ENCODE measurements at regions not wholly inside any gene's neighbourhood (a gene's known extent, or its start where the extent isn't known, plus 50 kb on each side); places are given as distances from the start of the nearest gene placed in this dataset.

DNA sequence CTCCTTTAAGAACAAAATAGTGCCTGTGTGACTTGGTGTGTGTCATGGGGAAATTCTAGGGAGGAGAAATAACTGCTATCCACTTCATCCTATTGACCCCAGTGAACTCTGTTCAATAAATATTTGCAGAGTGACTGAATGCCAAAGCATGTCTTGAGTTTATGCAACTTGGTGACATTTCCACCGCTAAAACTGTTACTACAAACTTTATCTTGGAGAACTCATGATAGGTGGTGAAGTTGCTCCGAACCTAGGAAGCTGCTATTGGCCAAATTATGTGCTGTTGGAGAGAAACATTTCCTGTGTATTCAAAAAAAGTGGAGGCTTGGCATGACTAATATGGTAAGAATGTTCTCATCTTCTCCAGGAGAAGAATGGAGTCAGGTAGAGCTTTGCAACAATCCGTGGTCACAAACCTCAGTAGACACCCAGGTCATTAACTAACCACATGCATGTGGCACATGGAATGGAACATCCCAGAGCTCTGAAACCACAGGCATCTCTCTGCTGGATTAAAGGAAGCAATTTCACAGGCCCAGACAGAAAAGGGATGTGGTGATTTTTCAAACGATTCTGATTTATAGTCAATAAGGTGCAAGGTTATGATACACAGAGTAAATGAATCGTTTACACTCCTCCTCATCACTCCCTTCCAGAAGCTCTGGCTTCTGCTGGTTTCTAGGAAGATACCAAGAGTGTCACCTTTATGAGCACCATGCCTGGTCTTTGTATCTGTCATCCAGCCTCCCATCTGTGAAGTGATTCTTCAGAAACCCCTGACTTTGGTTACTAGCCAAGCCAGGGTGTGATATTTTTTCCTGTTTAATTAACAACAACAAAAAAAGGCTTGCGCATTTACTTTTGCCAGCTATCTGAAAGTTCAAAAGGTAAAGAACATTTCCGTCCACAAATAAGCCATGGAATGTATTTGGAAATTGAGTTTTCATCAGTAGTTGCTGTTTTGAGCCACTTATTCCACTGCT lies 361.1 kb downstream of the TGFB2 start:
- intact Hi-C loops (cut with micrococcal nuclease): no loop called here

DNA sequence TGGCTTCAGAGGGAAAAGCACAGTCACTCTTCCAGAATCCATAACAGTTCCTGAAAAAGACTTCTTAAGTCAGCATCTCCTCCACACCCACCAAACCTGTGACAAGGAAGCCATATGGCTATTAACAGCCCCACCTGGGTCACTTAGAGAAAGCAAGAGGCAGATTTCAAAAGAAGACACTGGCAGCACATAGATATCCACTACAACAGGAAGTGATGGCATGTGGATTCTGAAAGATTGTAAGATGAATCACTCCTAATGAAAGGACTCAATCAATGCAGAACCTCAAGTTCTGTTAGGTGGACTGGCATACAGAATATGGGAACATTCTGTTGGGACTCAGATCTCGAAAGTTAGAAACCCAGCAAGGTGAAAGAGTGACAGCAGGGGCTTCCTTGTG lies 365.9 kb downstream of the TGFB2 start:
- intact Hi-C loops (cut with micrococcal nuclease): loop anchor here (10.0 kb wide), 1 partner anchor 56 kb away; no protein-coding TSS in a partner anchor

DNA sequence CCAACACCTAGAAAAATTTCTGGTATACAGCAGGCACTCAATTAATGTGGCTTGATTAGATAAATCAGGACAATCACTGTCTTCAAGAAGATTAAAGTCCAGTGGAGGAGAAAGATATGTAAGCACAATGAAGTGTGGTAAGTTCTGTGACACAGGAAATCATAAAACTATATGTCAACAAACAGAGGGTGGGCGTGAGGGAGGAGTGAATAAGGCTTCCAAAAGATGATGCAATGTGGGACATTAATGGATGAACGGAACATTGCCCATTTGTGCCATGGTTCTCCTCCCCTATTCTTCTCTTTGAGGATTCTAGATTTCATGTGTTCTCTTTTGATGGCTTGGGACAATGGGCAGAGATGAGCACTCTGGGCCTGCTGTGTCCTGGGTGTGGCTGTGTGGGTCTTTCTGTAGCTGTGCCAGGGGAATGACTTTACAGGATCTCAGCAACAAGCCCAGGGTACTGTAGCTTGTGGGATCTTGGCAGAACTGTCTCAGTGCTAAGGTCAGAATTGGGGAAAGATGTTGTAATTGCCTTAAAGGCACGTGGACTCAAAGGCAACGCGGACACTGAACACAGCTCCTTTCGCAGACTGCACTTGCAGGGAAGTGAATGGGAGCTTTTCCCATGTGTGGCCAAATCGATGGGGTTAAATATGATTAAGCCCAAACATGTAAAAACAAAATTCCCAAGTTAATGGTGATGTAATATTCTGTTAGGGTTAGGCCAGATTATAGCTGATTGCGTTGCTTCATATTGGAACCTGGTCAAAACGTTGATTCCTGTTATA lies 366.9 kb downstream of the TGFB2 start:
- intact Hi-C loops (cut with micrococcal nuclease): loop anchor here (10.0 kb wide), 1 partner anchor 57 kb away; no protein-coding TSS in a partner anchor

DNA sequence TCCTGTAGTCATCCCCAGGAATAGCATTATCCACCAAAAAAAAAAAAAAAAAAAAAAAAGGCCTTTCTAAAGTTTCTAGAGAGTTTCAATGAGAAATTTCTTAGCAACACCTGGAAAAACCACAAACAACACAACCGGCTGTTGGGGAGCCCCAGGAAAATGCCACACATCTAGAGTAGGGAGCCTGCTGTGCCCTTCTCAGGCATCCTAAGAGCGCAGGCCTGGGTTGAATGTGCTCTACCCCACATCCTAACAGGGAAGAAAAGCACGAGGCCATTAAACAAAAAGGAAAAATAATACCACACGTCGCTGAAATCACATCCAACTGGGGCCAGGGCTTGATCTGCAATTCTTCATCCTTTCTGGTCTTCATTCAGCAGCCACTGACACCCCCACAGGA lies 367.5 kb downstream of the TGFB2 start:
- intact Hi-C loops (cut with micrococcal nuclease): loop anchor here (10.0 kb wide), 1 partner anchor 58 kb away; no protein-coding TSS in a partner anchor

DNA sequence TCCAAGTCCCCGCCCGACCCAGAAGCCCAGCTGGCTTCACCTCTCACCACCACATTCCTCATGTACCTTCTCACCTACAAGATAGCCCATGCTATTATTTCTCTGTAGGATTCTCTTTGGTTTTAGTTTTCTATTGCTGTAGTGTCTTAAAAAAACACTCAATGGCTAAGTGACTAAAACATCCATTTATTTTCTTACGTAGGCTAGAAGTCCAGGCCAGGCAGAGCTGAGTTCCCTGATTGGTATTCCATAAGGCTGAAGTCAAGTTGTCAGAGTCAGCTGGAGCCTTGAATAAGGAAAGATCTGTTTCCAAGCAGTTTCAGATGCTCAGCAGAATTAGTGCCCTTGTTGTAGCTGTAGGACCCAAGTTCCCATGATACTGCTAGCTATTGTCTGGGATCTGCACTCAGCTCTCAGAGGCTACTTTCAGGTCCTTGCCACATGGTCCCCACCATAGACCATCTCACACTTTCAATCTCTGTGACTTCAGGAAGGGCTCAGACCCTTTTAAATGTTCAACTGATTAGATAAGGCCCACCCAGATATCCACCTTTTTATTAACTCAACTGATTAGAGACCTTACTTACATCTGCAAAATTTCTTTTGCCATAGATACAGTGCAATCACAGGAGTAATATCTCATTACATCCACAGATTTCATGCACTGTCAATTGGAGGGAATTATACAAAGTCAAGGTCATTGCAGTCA lies 371.0 kb downstream of the TGFB2 start:
- intact Hi-C loops (cut with micrococcal nuclease): loop anchor here (10.0 kb wide), 1 partner anchor 61 kb away; no protein-coding TSS in a partner anchor

DNA sequence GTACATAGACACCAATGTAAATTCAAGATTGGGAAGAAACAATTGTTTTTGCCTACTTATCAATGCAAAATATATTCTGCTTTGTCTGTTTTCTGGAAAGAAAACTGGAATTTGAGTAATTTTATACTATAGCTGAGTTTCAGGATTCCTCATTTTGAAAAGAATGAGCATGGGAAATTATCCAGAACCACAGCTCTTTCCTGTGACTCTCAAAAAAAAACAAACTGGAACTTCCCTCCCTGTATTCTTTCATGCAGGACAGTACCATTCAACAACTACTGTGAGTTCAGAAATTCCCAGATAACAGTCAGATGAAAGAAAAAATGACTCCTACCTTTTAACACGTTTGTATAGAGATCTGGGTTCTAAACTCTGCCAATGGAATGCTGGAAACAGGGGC lies 372.4 kb downstream of the TGFB2 start:
- intact Hi-C loops (cut with micrococcal nuclease): loop anchor here (10.0 kb wide), 1 partner anchor 63 kb away; no protein-coding TSS in a partner anchor

DNA sequence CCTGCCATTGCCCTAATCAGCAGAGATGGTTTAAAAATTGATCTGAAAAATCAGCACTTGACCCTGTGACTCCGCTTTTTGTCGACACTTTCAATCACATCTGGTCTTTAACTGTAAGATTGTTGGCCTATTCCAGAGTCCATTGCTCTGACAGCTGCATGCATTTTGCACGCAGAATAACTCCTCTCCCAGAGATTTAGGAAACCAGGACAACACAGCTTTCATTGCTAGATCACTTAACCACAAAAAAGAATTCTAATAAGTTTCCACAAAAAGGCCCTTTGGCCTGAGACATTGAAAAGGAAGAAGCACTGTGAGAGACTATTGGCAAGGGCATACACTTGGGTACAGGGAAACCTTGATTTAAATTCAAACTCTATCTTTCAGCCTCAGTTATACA lies 373.1 kb downstream of the TGFB2 start:
- intact Hi-C loops (cut with micrococcal nuclease): loop anchor here (10.0 kb wide), 1 partner anchor 63 kb away; no protein-coding TSS in a partner anchor

- intact Hi-C loops (cut with micrococcal nuclease): loop anchor here (10.0 kb wide), 1 partner anchor 64 kb away; no protein-coding TSS in a partner anchor
These were observed 373.8 kb downstream of the TGFB2 start for GRCh38 chr1:218718977-218719376.

DNA sequence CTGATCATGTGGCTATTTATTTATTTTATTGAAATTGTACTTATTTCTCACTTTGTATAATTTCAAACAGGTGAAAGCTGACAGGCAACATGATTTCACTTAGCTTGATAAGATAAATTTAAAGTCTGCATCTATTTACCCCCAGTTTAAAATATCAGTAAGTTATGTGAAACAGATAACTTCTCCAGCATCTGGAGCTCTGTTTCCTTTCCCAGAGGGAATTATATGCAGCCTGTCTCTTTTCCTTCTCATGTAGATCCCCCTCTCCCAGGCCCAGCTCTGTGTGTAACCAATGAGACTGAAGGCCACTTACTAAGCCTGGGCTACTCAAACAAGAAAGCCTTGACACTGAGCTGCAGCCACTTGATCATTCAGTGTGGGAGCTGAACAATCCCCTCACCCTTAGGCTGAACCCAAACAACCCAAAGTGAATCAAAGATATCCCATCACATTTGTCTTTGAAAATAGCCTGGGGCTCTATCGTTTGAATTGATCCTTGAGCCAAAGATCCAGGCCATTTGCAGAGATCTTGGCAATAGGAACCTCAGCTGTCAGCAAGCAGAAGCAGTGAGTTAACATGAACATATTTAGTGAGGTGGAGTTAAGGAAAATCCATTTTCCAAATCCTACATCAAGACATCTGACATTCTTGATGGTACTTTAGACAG lies 383.9 kb downstream of the TGFB2 start:
- intact Hi-C loops (cut with micrococcal nuclease): no loop called here

GRCh38 chr1:218735436-218736032 lies 390.4 kb downstream of the TGFB2 start:
- intact Hi-C loops (cut with micrococcal nuclease): no loop called here

- intact Hi-C loops (cut with micrococcal nuclease): no loop called here
These were observed 394.3 kb downstream of the TGFB2 start for GRCh38 chr1:218739426-218739825.

DNA sequence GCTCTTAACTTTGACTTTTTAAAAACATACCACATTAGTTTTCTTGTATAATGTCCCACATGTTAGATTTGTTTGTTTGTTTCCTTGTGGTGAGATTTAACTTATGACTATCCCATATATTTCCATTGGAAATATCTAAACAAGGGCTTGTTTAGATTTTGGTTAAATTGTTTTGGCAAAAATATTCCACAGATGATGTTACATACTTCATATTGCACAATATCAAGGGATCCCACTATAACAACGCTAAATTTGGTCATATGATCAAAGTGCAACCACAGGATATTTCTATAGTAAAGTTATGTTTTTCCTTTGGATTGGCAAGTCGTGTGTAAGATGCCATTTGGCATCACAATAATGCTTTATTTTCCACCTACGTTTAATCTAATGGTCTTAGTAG lies 396.7 kb downstream of the TGFB2 start:
- intact Hi-C loops (cut with micrococcal nuclease): no loop called here

DNA sequence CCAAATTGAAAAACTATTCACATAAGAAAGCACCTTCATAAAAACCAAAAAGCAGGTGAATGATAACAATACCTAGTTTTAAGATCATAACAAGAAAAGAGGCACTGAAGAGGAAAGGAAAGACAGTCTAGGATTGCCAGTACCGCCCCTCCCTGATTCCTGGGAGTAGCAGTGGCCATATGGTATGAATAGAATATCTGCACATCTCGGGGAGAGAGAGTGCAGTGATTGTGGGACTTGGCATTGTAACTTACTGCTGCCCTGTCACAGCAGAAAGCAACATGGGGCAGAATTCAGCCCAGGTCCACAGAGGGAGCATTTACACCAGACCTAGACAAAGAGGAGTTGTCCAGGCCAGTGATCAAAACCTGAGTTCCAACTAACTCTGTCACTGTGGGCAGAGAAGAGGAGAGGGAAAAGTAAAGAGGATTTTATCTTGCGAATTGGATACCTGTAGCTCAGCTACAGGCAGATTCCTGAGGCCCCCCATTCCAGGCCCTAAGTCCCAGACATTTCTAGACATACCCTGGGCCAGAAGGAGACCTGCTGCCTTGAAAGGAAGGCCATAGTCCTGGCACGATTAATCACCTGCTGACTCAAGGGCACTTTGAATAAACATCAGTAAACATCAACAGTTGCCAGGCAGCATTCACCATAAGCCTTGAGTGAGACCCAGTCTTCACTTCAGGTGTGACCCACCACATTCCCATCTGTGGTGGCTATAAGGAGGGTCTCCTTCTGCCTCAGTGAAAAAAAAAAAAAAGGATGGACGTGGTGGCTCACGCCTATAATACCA lies 397.5 kb downstream of the TGFB2 start:
- intact Hi-C loops (cut with micrococcal nuclease): no loop called here

DNA sequence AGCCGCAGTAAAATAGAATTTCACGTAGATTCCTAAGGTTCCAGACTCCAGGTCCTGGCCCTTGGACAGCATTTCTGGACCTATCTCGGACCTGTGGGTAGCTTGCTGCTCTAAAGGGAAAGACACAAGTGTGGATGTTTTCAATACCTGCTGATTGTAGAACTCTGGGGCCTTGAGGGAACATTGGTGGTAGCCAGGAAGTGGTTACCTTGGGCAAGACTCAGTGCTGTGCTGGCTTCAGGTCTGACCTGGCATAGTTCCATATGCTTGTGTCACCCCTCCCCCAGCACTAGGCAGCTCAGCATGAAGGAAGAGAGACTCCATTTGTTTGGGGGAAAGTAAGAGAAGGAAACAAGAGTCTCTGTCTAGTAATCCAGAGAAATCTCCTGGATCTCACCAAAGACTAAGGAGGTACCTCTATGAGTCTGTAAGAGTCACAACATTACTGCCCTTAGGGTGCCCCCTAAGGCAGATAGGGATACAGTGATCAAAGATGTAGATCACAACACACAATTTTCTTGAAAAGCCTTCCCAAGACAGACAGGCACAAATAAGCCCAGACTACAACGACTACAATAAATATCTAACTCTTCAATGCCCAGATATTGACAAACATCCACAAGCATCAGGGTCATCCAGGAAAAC lies 398.8 kb downstream of the TGFB2 start:
- intact Hi-C loops (cut with micrococcal nuclease): no loop called here

- intact Hi-C loops (cut with micrococcal nuclease): no loop called here
These were observed 402.9 kb downstream of the TGFB2 start for GRCh38 chr1:218748071-218748470.

DNA sequence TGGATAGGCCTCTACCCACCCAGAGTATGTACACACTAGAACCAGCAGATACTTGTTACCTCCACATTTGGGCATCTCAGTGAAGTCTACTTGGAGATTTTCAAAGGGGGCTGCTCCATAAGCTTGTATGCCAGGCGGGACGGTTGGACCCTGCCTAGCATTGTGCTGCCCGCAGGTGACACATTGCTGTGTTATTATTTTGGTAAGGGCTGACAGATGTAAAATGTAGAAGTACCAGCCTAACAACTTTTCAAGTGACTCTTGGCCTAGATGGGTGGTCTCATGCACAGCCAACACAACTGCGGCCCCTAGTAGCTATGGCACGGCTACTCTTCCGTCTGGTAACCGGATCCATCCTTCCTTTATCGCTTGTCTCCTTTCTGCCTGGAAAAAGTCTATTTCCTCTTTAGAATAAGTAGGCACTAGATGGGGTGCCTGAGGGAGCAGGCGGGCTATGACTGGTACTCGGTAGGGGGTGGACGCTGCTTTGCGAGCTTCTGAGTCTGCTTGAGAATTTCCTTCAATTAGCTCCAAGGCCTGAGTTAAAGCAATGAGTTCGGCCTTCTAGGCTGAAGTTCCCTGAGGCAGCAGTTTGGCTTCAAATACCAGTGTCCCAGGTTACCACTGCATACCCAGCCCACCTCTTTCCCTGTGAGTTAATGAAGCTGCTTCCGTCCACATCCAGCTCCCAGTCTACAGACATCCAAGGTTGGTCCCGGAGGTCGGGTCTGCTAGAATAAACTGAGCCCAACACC lies 405.3 kb downstream of the TGFB2 start:
- intact Hi-C loops (cut with micrococcal nuclease): no loop called here

DNA sequence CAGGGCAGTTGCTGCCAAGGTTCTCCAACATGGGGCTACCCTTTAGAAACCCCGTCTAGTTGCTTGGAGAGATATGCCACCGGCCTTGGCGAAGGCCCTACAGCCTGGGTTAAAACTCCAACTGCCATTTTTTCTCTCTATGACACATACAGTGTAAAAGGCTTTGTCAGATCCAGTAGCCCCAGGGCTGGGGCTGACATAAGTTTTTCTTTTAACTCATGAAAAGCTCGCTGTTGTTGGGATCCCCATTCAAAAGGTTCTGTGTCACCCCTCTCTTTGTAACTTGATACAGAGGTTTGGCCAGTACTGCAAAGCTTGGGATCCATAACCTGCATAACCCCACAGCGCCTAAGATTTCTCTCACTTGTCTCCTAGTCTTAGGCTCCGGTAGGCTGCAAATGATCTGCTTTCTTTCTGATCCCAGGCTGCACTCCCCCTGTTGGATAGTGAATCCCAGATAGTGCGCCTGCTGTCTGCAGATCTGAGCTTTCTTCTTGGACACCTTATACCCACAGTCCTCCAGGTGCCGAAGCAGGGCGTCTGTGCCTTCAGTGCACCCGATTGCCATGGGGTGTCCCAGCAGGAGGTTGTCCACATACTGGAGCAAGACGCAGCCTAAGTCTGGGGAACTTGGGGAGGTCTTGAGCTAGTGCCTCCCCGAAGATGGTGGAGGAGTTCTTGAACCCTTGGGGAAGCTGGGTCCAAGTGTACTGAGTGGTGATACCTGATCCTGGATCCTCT lies 406.2 kb downstream of the TGFB2 start:
- intact Hi-C loops (cut with micrococcal nuclease): no loop called here
